IPS DF 4.7 (cell line): ENCODE measurements at regions not wholly inside any gene's neighbourhood (a gene's known extent, or its start where the extent isn't known, plus 50 kb on each side); places are given as distances from the start of the nearest gene placed in this dataset.
"Not testable (repeated sequence)": the region's sequence is repeated elsewhere in the genome, so short reads cannot be mapped to it uniquely, and the experiment has no call there.

Experiments
- DNase-seq: peaks from one replicate; pipeline ENCODE4 v3.0.0-alpha.2; 2013; ENCODE audit warnings: low spot score; ENCODE audit errors: extremely low read depth

GRCh38 chr10:124150189-124150806 is 56.9 kb upstream of the CHST15 start:
- no peak for DNase-seq

GRCh38 chr10:124149189-124150042 is 56.0 kb upstream of the CHST15 start:
- no peak for DNase-seq

- not testable (repeated sequence) for DNase-seq
Observed at GRCh38 chr10:124148509-124149188, 55.3 kb upstream of the CHST15 start.

- no peak for DNase-seq
Observed at GRCh38 chr10:124146483-124146882, 53.1 kb upstream of the CHST15 start.

- DNase-seq = no peak
Observed at GRCh38 chr10:124145109-124145870, 51.9 kb upstream of the CHST15 start.

- no peak for DNase-seq
Observed at GRCh38 chr10:124144536-124144935, 51.1 kb upstream of the CHST15 start.

GRCh38 chr10:124143721-124144120 is 50.3 kb upstream of the CHST15 start:
- DNase-seq = no peak
